SKM-1 treated with dmso at 0.1 percent for 144 hours (cell line): ENCODE measurements at regions not wholly inside any gene's neighbourhood (a gene's known extent, or its start where the extent isn't known, plus 50 kb on each side); places are given as distances from the start of the nearest gene placed in this dataset.
"Not testable (repeated sequence)": the region's sequence is repeated elsewhere in the genome, so short reads cannot be mapped to it uniquely, and the experiment has no call there.

Experiments used
- DNase-seq: peaks from one replicate; lab custom pipeline; 2025; ENCODE audit not compliant: unreplicated experiment; lab: John Stamatoyannopoulos, UW

GRCh38 chr9:22650145-22650544 is 203.5 kb downstream of the DMRTA1 start:
- no peak for DNase-seq

DNA sequence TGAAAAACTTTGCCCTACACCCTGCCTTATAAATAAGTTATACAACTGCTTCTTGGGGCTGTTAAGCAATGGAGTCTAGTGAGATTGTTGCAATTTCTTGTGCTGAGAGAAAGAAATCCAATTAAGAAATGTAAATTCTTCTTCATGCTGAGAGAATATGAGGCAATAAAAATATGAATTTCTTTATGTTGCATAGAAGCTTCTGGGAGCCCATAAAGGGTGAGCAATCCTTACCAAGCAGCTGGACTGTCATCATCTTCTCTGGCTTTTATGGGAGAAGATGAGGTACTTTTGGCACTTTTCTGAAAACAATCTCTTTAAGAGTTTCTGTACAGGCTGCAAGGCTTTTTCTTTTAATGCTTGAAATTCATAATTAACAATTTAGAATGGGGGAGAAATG is 204.3 kb downstream of the DMRTA1 start:
- DNase-seq = no peak

GRCh38 chr9:22654833-22655232 is 208.2 kb downstream of the DMRTA1 start:
- DNase-seq = no peak

GRCh38 chr9:22657713-22658112 is 211.1 kb downstream of the DMRTA1 start:
- no peak for DNase-seq

DNA sequence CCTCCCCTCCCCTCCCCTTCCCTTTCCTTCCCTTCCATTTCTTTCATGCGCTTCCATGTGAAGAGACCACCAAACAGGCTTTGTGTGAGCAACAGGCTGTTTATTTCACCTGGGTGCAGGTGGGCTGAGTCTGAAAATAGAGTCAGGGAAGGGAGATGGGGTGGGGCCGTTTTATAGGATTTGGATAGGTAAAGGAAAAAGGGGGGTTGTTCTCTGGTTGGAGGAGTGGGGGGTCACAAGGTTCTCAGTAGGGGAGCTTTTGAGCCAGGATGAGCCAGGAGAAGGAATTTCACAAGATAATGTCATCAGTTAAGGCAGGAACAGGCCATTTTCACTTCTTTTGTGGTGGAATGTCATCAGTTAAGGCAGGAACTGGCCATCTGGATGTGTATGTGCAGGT is 211.9 kb downstream of the DMRTA1 start:
- not testable (repeated sequence) for DNase-seq

- no peak for DNase-seq
These were observed 235.9 kb downstream of the DMRTA1 start for GRCh38 chr9:22682536-22682935.

DNA sequence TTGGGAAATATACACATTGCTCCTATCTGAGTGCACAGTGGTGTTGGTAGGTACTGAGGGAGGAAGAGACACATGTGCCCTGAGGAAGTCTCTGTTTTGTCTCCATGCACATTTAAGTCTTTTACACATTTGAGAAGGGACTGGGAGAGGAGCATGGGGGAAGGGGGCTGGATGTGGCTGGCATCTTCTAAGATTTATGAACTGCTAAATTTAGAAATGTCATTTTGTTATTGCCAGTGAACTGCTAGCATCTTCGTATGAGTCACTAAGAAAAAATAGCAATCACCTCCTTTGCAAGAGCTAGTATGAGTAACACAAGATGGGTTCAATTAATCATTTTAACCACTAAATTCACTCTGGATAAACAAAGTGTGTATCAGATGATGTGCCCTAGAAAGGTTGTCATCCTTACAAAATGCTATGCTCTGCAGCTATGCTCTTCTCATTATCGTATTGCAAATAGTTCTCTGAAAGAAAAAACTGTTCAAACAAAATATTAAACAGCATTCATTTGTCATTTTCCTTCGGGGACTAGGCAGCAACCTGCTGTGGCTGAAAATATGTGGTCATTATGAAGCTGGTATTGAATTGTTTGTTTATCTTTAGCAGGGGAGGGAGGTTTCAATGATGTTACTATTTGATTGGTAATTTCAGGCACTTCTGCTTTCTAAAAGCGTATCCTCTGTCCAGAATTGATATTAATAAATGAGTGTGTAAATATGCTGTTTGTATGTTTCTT is 236.5 kb downstream of the DMRTA1 start:
- no peak for DNase-seq

GRCh38 chr9:22683700-22684075 is 237.1 kb downstream of the DMRTA1 start:
- DNase-seq = peak; percentile 44

DNA sequence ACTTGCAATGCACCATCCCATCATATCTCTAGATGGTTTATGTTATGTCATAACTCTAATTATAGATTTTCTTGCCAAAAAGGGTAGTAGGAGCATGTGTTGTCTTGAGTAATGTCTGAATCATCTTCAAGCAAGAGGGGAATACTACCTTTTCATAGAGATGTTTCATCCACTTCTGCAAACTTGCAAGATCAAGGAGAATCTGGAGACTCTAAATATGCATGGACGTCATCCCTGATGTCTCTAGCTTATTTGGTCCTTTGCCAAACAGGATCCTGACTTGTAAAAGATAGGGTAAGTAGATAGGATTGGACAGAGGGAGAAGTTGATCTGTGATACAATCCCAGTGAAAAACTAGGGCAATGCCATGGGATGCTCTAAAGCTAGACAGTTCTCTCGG is 246.5 kb downstream of the DMRTA1 start:
- DNase-seq = no peak

- DNase-seq = no peak
These were observed 253.5 kb downstream of the DMRTA1 start for GRCh38 chr9:22700171-22700570.

DNA sequence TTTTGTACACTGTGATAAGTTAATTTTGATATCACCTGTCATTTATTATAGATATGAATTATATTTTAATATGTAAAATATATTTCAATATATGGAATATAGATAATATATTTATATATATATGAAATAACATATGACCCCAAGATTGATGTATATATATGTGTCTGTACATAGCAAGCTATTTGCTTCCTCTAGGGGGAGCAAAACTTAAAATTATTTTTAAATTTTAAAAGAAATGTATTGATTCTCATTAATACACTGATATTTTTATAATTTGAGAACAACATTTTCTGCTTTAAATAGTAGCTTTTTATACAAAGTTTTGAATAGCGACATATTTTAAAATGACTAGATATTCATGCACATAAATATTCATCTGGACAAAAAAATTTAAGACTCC is 272.0 kb downstream of the DMRTA1 start:
- DNase-seq = no peak

GRCh38 chr9:22722492-22722891 is 275.9 kb downstream of the DMRTA1 start:
- no peak for DNase-seq

GRCh38 chr9:22731786-22732185 is 285.2 kb downstream of the DMRTA1 start:
- DNase-seq = no peak

DNA sequence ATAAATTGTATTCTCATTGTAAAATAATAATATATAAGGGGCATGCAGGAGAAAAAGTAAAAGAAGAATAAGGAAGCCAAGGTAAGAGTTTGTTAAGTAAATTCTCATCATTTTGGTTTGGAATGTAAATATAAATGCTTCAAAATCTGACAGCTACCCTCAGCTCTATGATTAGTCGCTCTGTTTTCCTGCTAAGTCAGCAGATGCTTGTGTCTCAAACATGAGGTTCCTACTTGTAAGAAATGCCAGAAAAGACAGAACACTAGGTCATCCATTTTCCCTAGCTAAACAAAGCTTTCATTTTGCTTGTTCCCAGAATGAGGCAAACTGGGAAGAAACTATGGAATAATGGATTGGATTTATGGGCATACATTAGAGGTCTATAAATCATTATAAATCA is 293.1 kb downstream of the DMRTA1 start:
- DNase-seq = no peak

DNA sequence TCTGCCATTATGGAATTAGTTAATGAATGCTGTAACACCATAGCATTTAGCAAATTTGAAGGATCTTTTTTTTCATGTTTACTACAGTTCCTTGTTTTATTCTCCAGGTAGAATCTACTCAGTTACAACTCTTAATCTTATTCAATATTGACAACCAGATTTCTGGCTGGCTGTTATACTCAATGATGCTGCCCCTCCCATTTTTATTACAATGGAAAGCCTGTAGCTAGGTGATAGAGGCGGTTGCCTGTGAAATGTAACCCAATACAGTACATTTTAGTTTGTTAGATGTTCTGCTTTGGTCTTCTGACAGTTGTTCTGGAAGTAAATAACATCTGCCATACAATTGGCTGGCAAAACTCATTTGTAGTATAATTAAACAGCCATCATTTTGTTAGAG is 294.2 kb downstream of the DMRTA1 start:
- no peak for DNase-seq

DNA sequence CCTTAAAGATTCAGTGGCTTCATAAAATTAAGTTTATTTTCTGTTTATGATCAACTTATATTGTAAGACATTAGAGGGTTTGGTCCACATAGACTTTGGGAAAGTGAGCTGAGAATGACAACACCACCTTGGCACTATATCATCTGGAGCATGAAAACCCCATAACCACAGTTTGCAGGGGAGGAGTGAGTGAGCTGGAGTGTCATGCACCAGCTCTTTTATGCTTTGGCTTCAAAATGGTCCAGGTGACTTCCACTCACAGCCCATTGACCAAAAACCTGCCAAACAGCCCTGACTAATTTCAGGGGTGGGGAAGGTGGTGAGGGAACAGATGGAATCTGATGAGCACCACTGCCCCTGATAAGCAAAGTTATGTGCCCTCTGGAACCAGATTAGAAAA is 295.8 kb downstream of the DMRTA1 start:
- no peak for DNase-seq

GRCh38 chr9:22773501-22774220 is 327.0 kb downstream of the DMRTA1 start:
- DNase-seq = no peak

- DNase-seq = no peak
These were observed 343.7 kb downstream of the DMRTA1 start for GRCh38 chr9:22790329-22790728.

- no peak for DNase-seq
These were observed 362.3 kb downstream of the DMRTA1 start for GRCh38 chr9:22808876-22809275.

DNA sequence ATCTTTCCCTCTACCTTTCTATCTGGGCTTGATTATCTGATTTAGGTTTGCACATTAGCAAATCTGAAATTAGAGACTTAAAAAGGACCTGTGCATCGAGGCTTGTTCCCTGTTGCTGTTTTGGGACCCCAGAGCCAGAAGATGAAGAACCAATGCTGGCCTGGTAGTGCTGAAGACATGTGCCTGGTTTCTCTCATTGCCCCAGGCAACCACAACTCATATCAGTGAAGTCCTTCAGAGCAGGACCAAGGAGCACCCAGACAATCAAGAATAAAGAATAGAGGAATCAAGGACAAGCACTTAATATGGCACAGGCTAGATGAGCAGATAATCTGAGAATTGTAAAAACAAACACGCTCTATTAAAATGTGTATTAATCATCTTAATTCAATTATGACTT is 362.7 kb downstream of the DMRTA1 start:
- no peak for DNase-seq

DNA sequence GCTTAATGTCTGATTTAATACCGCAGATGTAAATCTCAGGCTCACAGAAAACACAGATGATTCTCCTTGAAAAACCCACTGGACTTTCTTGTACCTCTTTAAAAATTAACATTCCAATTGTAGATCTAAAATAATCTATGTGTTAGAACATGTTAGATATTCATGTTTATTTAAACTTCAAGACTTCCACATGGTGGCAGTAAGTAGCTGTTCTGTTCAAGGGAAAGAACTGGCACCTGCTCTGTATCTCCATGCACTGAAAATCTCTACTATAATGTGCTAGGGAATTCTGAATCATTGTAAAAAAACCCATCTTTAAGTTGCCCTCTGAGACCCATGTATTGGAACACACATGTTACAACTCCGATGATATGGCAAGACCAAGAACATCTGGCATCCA is 366.9 kb downstream of the DMRTA1 start:
- no peak for DNase-seq

DNA sequence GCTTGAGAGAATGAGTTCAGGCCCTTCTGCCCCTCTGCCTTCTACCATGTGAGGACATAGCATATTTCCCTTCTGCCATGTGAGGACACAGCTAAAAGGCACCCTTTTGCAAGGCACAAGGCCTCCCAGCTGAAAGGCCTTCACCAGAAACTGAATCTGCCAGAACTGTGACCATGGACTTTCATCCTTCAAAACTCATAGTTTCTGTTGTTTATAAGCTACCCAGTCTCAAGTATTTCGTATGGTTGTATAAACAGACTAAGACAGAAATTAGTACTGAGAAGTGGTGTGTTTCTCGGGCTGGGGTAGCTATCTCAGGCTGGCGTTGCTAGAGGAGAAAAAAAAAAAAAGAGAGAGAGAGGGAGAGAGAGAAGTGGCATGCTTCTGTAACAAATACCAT is 368.6 kb downstream of the DMRTA1 start:
- DNase-seq = no peak

- no peak for DNase-seq
These were observed 370.6 kb downstream of the DMRTA1 start for GRCh38 chr9:22817181-22817580.
